Activated gamma-delta T cell treated with anti-CD3 and anti-CD28 coated beads, Interleukin-2, amount 50 U/mL, for 16 hours (primary cell): ENCODE measurements at regions not wholly inside any gene's neighbourhood (a gene's known extent, or its start where the extent isn't known, plus 50 kb on each side); places are given as distances from the start of the nearest gene placed in this dataset.
"Not testable (repeated sequence)": the region's sequence is repeated elsewhere in the genome, so short reads cannot be mapped to it uniquely, and the experiment has no call there.

Source experiments
- DNase-seq: peaks from one replicate; pipeline ENCODE4 v3.0.0-alpha.2; 2020; ENCODE audit warnings: low read depth

GRCh38 chr13:90246687-90247345 lies 1100.7 kb upstream of the MIR17HG start:
- no peak for DNase-seq

- no peak for DNase-seq
Measured at GRCh38 chr13:90253806-90254205, 1093.7 kb upstream of the MIR17HG start.

- DNase-seq = no peak
Measured at GRCh38 chr13:90254437-90254836, 1093.0 kb upstream of the MIR17HG start.

GRCh38 chr13:90256746-90257145 lies 1090.7 kb upstream of the MIR17HG start:
- no peak for DNase-seq

- no peak for DNase-seq
Measured at GRCh38 chr13:90258129-90258528, 1089.4 kb upstream of the MIR17HG start.

- DNase-seq = no peak
Measured at GRCh38 chr13:90261343-90261742, 1086.1 kb upstream of the MIR17HG start.

GRCh38 chr13:90270226-90270625 lies 1077.3 kb upstream of the MIR17HG start:
- no peak for DNase-seq

GRCh38 chr13:90272356-90272755 lies 1075.1 kb upstream of the MIR17HG start:
- no peak for DNase-seq

GRCh38 chr13:90276216-90276615 lies 1071.3 kb upstream of the MIR17HG start:
- no peak for DNase-seq

GRCh38 chr13:90278231-90278630 lies 1069.3 kb upstream of the MIR17HG start:
- DNase-seq = not testable (repeated sequence)

- DNase-seq = no peak
Measured at GRCh38 chr13:90281709-90282108, 1065.8 kb upstream of the MIR17HG start.

GRCh38 chr13:90287521-90287920 lies 1060.0 kb upstream of the MIR17HG start:
- DNase-seq = no peak

- no peak for DNase-seq
Measured at GRCh38 chr13:90293793-90294361, 1053.6 kb upstream of the MIR17HG start.

- no peak for DNase-seq
Measured at GRCh38 chr13:90299238-90299637, 1048.2 kb upstream of the MIR17HG start.

GRCh38 chr13:90300015-90300414 lies 1047.5 kb upstream of the MIR17HG start:
- no peak for DNase-seq

GRCh38 chr13:90302107-90302506 lies 1045.4 kb upstream of the MIR17HG start:
- no peak for DNase-seq

GRCh38 chr13:90305796-90306195 lies 1041.7 kb upstream of the MIR17HG start:
- no peak for DNase-seq

- no peak for DNase-seq
Measured at GRCh38 chr13:90307136-90307535, 1040.4 kb upstream of the MIR17HG start.

GRCh38 chr13:90308249-90308648 lies 1039.2 kb upstream of the MIR17HG start:
- no peak for DNase-seq

- DNase-seq = no peak
Measured at GRCh38 chr13:90311929-90312328, 1035.6 kb upstream of the MIR17HG start.

GRCh38 chr13:90315061-90315460 lies 1032.4 kb upstream of the MIR17HG start:
- DNase-seq = no peak

- DNase-seq = no peak
Measured at GRCh38 chr13:90320664-90321063, 1026.8 kb upstream of the MIR17HG start.

GRCh38 chr13:90321281-90321931 lies 1026.1 kb upstream of the MIR17HG start:
- no peak for DNase-seq

- DNase-seq = no peak
Measured at GRCh38 chr13:90329641-90330040, 1017.8 kb upstream of the MIR17HG start.
